ENCODE measurements at regions not wholly inside any gene's neighbourhood (a gene's known extent, or its start where the extent isn't known, plus 50 kb on each side); places are given as distances from the start of the nearest gene placed in this dataset.

DNA sequence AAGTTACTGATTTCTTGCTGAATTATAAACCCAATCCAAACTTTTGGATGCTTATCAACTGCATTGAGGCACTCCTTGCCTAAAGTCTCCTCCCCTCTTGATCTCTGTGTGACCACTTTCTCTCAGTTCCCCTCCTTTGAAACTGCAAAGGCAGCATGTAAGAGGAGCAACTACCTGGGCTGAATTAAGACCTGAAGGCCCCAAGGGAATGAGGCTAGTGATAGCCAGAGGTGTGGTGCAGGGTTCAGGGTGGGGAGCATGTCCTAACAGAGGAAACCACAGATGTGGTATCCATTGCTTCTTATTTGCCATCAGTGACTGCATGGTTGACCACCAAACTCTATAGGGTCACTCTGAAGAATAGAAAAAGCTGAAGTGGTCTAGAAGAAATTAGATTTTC is 557.9 kb downstream of the TNS1 start:
- H3K9ac ChIP-seq (ENCODE audit: low read length), result no peak overlapping the region
- ChIA-PET CTCF (no interaction called here), POLR2A (no interaction called here)
- intact Hi-C loops (cut with micrococcal nuclease), result no loop called here
- Mint-ChIP-seq H3K4me1 (peaks cover 4% of the 10 kb centered on the region), H3K27me3 (peaks cover 5% of the 10 kb centered on the region), H3K4me3 (no peak overlapping the region), H3K9me3 (ENCODE audit: insufficient read depth) (no peaks in the 10 kb centered on the region), H3K27ac (no peak overlapping the region)
- H3K4me2 ChIP-seq (replicated peaks; ENCODE audit: low read depth, low read length, poor library complexity, severe bottlenecking), result no peak overlapping the region
- no peak overlapping the region for H2AFZ ChIP-seq (ENCODE audit: insufficient read depth, low read depth, low read length, poor library complexity, severe bottlenecking)
- TF ChIP-seq, protein P1, sequence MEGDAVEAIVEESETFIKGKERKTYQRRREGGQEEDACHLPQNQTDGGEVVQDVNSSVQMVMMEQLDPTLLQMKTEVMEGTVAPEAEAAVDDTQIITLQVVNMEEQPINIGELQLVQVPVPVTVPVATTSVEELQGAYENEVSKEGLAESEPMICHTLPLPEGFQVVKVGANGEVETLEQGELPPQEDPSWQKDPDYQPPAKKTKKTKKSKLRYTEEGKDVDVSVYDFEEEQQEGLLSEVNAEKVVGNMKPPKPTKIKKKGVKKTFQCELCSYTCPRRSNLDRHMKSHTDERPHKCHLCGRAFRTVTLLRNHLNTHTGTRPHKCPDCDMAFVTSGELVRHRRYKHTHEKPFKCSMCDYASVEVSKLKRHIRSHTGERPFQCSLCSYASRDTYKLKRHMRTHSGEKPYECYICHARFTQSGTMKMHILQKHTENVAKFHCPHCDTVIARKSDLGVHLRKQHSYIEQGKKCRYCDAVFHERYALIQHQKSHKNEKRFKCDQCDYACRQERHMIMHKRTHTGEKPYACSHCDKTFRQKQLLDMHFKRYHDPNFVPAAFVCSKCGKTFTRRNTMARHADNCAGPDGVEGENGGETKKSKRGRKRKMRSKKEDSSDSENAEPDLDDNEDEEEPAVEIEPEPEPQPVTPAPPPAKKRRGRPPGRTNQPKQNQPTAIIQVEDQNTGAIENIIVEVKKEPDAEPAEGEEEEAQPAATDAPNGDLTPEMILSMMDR (IDR thresholded peaks at IDR 0.05), result no peak
- TF ChIP-seq EZH2 (IDR thresholded peaks at IDR 0.05; ENCODE audit: borderline replicate concordance, insufficient read depth, low read depth, low read length, poor library complexity, severe bottlenecking), result no peak
- no peaks in the 10 kb centered on the region for H3K36me3 ChIP-seq (replicated peaks in 1 of 2; ENCODE audit: control extremely low read depth in 1 of 2, control insufficient read depth in 1 of 2, extremely low read depth in 1 of 2, insufficient read depth in 2 of 2, low read length in 1 of 2)
- peaks cover 0 to 3% (median under 1%) of the 10 kb centered on the region in 4 experiments for H3K27me3 ChIP-seq (replicated peaks in 1 of 4; ENCODE audit: control extremely low read depth in 1 of 4, control insufficient read depth in 3 of 4, insufficient read depth in 4 of 4, low read length in 3 of 4)
- no peaks in the 10 kb centered on the region for H3K79me2 ChIP-seq (ENCODE audit: control insufficient read depth, insufficient read depth, low read length)
- ATAC-seq (ENCODE audit: low read depth) (no peak), DNase-seq (no peak)
- H3K9me3 ChIP-seq (ENCODE audit: control extremely low read depth in 1 of 3, control insufficient read depth in 2 of 3, insufficient read depth in 1 of 3, low read length in 2 of 3), result no peaks in the 10 kb centered on the region
- no peaks in the 10 kb centered on the region for H4K20me1 ChIP-seq (ENCODE audit: control insufficient read depth, insufficient read depth, low read length, poor library complexity, severe bottlenecking)
- H3K4me3 ChIP-seq (ENCODE audit: control extremely low read depth in 1 of 5, extremely low read depth in 1 of 5, insufficient read depth in 1 of 5, low read depth in 2 of 5, low read length in 4 of 5), result no peak overlapping the region
- H3K4me1 ChIP-seq (ENCODE audit: control insufficient read depth in 2 of 2, insufficient read depth in 2 of 2, low read length in 2 of 2), result no peaks in the 10 kb centered on the region
- no peak overlapping the region for H3K27ac ChIP-seq (ENCODE audit: low read length in 2 of 2)

DNA sequence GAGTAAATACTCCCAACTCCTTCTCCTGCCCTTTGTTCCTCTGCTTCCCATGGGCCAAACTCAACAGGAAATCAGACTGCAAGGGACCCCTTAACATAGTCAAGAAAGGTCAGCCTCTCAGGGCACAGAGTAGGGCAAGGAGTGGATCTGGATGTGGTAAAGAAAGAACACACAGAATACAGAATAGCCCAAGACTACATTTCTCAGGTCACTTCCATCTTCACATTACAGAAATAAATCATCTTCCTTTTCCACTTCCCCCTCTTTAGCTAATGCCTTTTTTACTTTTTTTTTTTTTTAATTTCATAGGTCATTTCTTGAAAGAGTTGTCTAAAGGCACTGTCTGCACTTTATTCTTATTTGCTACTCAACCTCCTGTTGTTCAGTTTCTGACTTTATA is 558.3 kb downstream of the TNS1 start:
- Histone ChIP-seq H3K9ac (ENCODE audit: low read length) (no peak overlapping the region), H4K20me1 (ENCODE audit: control insufficient read depth, insufficient read depth, low read length, poor library complexity, severe bottlenecking) (no peaks in the 10 kb centered on the region), H3K27ac (ENCODE audit: low read length in 2 of 2) (no peak overlapping the region), H3K27me3 (replicated peaks in 1 of 4; ENCODE audit: control extremely low read depth in 1 of 4, control insufficient read depth in 3 of 4, insufficient read depth in 4 of 4, low read length in 3 of 4) (peaks cover 0 to 3% (median under 1%) of the 10 kb centered on the region in 4 experiments), H3K4me3 (ENCODE audit: control extremely low read depth in 1 of 5, extremely low read depth in 1 of 5, insufficient read depth in 1 of 5, low read depth in 2 of 5, low read length in 4 of 5) (no peak overlapping the region), H3K4me1 (ENCODE audit: control insufficient read depth in 2 of 2, insufficient read depth in 2 of 2, low read length in 2 of 2) (no peaks in the 10 kb centered on the region), H3K9me3 (ENCODE audit: control extremely low read depth in 1 of 3, control insufficient read depth in 2 of 3, insufficient read depth in 1 of 3, low read length in 2 of 3) (no peaks in the 10 kb centered on the region), H2AFZ (ENCODE audit: insufficient read depth, low read depth, low read length, poor library complexity, severe bottlenecking) (no peak overlapping the region), H3K36me3 (replicated peaks in 1 of 2; ENCODE audit: control extremely low read depth in 1 of 2, control insufficient read depth in 1 of 2, extremely low read depth in 1 of 2, insufficient read depth in 2 of 2, low read length in 1 of 2) (no peaks in the 10 kb centered on the region), H3K4me2 (replicated peaks; ENCODE audit: low read depth, low read length, poor library complexity, severe bottlenecking) (no peak overlapping the region), H3K79me2 (ENCODE audit: control insufficient read depth, insufficient read depth, low read length) (no peaks in the 10 kb centered on the region)
- ATAC-seq (ENCODE audit: low read depth) (no peak), DNase-seq (no peak)
- CTCF ChIA-PET, result no interaction called here
- Mint-ChIP-seq H3K27me3 (peaks cover 5% of the 10 kb centered on the region), H3K4me3 (no peak overlapping the region), H3K9me3 (ENCODE audit: insufficient read depth) (no peaks in the 10 kb centered on the region), H3K4me1 (peaks cover 5% of the 10 kb centered on the region), H3K27ac (no peak overlapping the region)
- intact Hi-C loops (cut with micrococcal nuclease), result no loop called here
- TF ChIP-seq, protein P1 (IDR thresholded peaks at IDR 0.05), result no peak
- no peak for TF ChIP-seq EZH2 (IDR thresholded peaks at IDR 0.05; ENCODE audit: borderline replicate concordance, insufficient read depth, low read depth, low read length, poor library complexity, severe bottlenecking)
- POLR2A ChIA-PET, result no interaction called here
